ENCODE measurements at regions not wholly inside any gene's neighbourhood (a gene's known extent, or its start where the extent isn't known, plus 50 kb on each side); places are given as distances from the start of the nearest gene placed in this dataset.

DNA sequence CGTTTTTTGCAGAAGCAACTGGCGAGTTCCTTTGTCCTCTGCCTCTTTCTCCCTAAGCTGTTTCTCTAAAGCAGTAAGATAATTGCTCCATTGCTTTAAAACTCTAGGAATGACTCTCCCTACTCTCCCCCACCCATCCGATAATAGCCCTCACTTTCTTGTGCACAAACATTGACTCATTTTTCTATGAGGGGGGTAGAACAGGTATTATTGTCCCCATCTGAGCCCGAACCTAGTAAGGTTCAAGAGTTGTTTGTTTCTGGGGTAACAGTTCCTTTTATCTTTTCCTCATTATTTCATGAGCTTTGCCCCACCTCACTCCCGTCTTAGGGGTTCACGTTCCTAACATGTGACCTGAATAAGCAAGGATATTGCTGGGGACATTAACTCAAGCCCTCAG, 190.6 kb downstream of the EMP1 start:
- TF ChIP-seq RAD21 (conservative IDR thresholded peaks at IDR 0.05 in 1 of 2, IDR thresholded peaks at IDR 0.05 in 1 of 2) (no peak), EP300 (IDR thresholded peaks at IDR 0.05) (no peak), HDAC2 (IDR thresholded peaks at IDR 0.05) (no peak), MYC (IDR thresholded peaks at IDR 0.05; ENCODE audit: borderline replicate concordance, low read length) (no peak), MAFK (IDR thresholded peaks at IDR 0.05; ENCODE audit: partially characterized antibody) (no peak)
- TF ChIP-seq, protein P1, sequence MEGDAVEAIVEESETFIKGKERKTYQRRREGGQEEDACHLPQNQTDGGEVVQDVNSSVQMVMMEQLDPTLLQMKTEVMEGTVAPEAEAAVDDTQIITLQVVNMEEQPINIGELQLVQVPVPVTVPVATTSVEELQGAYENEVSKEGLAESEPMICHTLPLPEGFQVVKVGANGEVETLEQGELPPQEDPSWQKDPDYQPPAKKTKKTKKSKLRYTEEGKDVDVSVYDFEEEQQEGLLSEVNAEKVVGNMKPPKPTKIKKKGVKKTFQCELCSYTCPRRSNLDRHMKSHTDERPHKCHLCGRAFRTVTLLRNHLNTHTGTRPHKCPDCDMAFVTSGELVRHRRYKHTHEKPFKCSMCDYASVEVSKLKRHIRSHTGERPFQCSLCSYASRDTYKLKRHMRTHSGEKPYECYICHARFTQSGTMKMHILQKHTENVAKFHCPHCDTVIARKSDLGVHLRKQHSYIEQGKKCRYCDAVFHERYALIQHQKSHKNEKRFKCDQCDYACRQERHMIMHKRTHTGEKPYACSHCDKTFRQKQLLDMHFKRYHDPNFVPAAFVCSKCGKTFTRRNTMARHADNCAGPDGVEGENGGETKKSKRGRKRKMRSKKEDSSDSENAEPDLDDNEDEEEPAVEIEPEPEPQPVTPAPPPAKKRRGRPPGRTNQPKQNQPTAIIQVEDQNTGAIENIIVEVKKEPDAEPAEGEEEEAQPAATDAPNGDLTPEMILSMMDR (IDR thresholded peaks at IDR 0.05) = no peak

Measured in A549 (cell line).